Vagina (tissue), 2 donors: ENCODE measurements at regions not wholly inside any gene's neighbourhood (a gene's known extent, or its start where the extent isn't known, plus 50 kb on each side); places are given as distances from the start of the nearest gene placed in this dataset.

Experiments used
- DNase-seq, 2 donors: peaks; one replicate each; pipeline ENCODE4 v3.0.0-alpha.2; 2017; ENCODE audit errors: extremely low spot score in 2 of 2
- H3K27ac ChIP-seq: fragments of 200-600 bp; sonication (generic); one replicate; pipeline ENCODE4 v1.5.1; 2019
- H3K27me3 ChIP-seq: fragments of 200-600 bp; sonication (generic); one replicate; pipeline ENCODE4 v1.5.1; 2019
- H3K36me3 ChIP-seq, 2 donors: fragments of 200-600 bp; sonication (generic); one replicate each; pipeline ENCODE4 v1.5.1; 2017 to 2019
- H3K4me1 ChIP-seq: fragments of 200-600 bp; sonication (generic); one replicate; pipeline ENCODE4 v1.5.1; 2019
- H3K4me3 ChIP-seq, 2 donors: fragments of 200-600 bp; sonication (generic); 1 replicate in 1 of 2; 2 replicates in 1 of 2; pipeline ENCODE4 v1.5.1; 2016 to 2019
- H3K9me3 ChIP-seq: fragments of 200-600 bp; sonication (generic); one replicate; pipeline ENCODE4 v1.5.1; 2019
- POLR2A ChIP-seq, 2 donors: fragments of 450-650 bp; IDR thresholded peaks; one replicate each; pipeline ENCODE4 v1.6.1; 2017; ENCODE audit warnings: antibody characterized with exemption in 2 of 2, mild to moderate bottlenecking in 2 of 2, moderate library complexity in 2 of 2
- POLR2AphosphoS5 ChIP-seq, 2 donors: sonication (generic); formaldehyde crosslinking; IDR thresholded peaks; one replicate each; pipeline ENCODE4 v1.9.0; 2017; ENCODE audit warnings: antibody characterized with exemption in 2 of 2, mild to moderate bottlenecking in 2 of 2, low read depth in 1 of 2; ENCODE audit not compliant: insufficient read depth in 1 of 2
- intact Hi-C: fragments of 100-400 bp; cut with DNase I; formaldehyde crosslinking; loops from one replicate; pipeline ENCODE4 v1.15.1; 2023
- TF ChIP-seq, protein P1 (sequence below), 3 experiments: fragments of 450-650 bp in 2 of 3; fragments of 200-600 bp in 1 of 3; sonication (generic) in 1 of 3; IDR thresholded peaks; one replicate each; pipeline ENCODE4 v1.5.1; 2017 to 2019; ENCODE audit warnings: antibody characterized with exemption in 3 of 3, mild to moderate bottlenecking in 2 of 3, moderate library complexity in 2 of 3

DNA sequence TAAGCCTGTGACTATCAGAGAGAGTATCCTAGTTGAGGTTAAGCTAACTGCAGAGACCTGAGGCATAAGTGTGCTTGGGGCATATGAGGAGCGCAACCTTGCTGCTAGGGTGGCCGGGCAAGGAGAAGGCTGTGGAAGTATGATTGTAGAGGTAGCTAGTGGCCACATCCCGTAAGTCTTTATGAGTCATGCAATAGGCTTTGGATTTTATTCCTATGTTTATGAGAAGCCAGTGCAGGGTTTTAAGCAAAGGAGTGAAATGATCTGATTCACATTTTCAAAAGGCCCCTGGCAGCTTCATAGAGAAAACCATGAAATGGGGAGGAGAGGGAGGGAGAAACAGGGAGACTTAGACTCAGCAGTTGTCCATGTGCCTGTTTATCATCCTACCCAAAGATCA, 92.1 kb upstream of the WDFY3 start:
- DNase-seq = no peak
- intact Hi-C loops = no loop called here
- TF ChIP-seq, protein P1, sequence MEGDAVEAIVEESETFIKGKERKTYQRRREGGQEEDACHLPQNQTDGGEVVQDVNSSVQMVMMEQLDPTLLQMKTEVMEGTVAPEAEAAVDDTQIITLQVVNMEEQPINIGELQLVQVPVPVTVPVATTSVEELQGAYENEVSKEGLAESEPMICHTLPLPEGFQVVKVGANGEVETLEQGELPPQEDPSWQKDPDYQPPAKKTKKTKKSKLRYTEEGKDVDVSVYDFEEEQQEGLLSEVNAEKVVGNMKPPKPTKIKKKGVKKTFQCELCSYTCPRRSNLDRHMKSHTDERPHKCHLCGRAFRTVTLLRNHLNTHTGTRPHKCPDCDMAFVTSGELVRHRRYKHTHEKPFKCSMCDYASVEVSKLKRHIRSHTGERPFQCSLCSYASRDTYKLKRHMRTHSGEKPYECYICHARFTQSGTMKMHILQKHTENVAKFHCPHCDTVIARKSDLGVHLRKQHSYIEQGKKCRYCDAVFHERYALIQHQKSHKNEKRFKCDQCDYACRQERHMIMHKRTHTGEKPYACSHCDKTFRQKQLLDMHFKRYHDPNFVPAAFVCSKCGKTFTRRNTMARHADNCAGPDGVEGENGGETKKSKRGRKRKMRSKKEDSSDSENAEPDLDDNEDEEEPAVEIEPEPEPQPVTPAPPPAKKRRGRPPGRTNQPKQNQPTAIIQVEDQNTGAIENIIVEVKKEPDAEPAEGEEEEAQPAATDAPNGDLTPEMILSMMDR (IDR thresholded peaks at IDR 0.05) = no peak
- TF ChIP-seq POLR2A (IDR thresholded peaks at IDR 0.05) (no peak), POLR2AphosphoS5 (IDR thresholded peaks at IDR 0.05; ENCODE audit: insufficient read depth in 1 of 2, low read depth in 1 of 2) (no peak)

DNA sequence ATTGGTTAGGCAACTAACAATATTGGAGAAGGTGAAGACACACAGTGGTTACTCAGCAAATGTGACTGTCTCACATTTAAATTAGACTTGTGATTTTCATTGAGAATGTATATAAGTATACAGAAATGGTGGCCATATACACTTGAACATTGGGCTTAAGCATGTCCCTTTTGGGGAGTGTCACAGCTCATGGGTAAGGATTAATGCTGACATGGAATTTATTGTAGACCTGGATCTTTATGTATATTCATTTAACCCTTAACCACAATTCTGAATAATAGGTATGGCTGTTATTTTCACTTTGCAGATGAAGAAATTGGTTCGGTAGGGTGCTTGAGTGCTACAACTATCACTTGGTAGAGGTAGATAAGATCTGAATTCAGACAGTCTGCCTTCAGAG, 95.5 kb upstream of the WDFY3 start:
- TF ChIP-seq POLR2A (IDR thresholded peaks at IDR 0.05) = no peak
- no peak for TF ChIP-seq POLR2AphosphoS5 (IDR thresholded peaks at IDR 0.05; ENCODE audit: insufficient read depth in 1 of 2, low read depth in 1 of 2)
- TF ChIP-seq, protein P1 (IDR thresholded peaks at IDR 0.05) = no peak
- H3K27me3 ChIP-seq = no peaks in the 10 kb centered on the region
- intact Hi-C loops = no loop called here
- H3K36me3 ChIP-seq = no peaks in the 10 kb centered on the region
- no peaks in the 10 kb centered on the region for H3K4me1 ChIP-seq
- no peaks in the 10 kb centered on the region for H3K9me3 ChIP-seq
- no peak overlapping the region for H3K27ac ChIP-seq
- no peak for DNase-seq
- H3K4me3 ChIP-seq = no peak overlapping the region

More for the DNA sequence above, 92.1 kb upstream of the WDFY3 start:
- Histone ChIP-seq H3K36me3 (no peaks in the 10 kb centered on the region), H3K9me3 (no peaks in the 10 kb centered on the region), H3K27me3 (no peaks in the 10 kb centered on the region), H3K4me1 (no peaks in the 10 kb centered on the region), H3K4me3 (no peak overlapping the region), H3K27ac (no peak overlapping the region)

DNA sequence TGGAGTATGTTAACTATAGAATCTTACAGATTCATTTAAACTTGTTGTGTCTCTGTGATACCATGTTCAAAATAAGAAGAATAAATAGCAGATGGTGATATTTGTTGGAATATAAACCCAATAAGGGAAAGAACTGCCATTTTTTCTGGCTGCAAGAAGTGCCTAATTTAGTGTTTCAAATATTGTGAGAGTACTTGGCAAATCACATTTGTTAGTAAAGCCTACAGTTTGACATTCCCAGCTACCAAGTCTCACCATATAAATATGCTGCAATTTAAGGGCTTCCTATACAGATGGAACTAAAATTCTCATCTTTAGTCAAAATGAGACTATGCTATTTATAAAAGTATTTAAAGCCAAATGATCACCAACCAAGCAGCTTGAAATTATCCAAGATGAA, 96.0 kb upstream of the WDFY3 start:
- Histone ChIP-seq H3K4me3 (no peak overlapping the region), H3K27me3 (no peaks in the 10 kb centered on the region), H3K9me3 (no peaks in the 10 kb centered on the region), H3K36me3 (no peaks in the 10 kb centered on the region), H3K4me1 (no peaks in the 10 kb centered on the region), H3K27ac (no peak overlapping the region)
- DNase-seq = no peak
- intact Hi-C loops = no loop called here
- TF ChIP-seq, protein P1 (IDR thresholded peaks at IDR 0.05) = no peak
- TF ChIP-seq POLR2AphosphoS5 (IDR thresholded peaks at IDR 0.05; ENCODE audit: insufficient read depth in 1 of 2, low read depth in 1 of 2) = no peak
- no peak for TF ChIP-seq POLR2A (IDR thresholded peaks at IDR 0.05)

DNA sequence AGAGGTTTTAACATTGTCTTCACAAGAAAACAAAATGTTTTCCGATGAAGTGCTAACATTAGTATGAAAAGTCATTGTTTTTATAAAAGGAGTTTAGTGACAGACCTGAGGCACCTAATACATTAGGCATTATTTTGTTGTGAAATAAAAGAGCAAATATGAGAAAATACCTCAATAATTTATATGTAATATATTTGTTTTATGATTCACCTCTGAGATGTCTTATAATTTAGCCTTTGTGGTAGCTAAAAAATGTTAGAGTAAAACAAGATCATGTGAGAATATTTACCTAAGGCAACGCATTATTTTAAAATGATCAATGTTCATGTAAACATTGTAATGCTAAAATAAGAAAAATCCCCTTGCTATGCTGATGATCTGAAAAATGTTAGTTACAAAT, 100.9 kb upstream of the WDFY3 start:
- intact Hi-C loops = no loop called here
- Histone ChIP-seq H3K27me3 (no peaks in the 10 kb centered on the region), H3K4me1 (no peaks in the 10 kb centered on the region), H3K4me3 (no peak overlapping the region), H3K27ac (no peak overlapping the region), H3K36me3 (no peaks in the 10 kb centered on the region), H3K9me3 (no peaks in the 10 kb centered on the region)
- TF ChIP-seq, protein P1 (IDR thresholded peaks at IDR 0.05) = no peak
- no peak for TF ChIP-seq POLR2AphosphoS5 (IDR thresholded peaks at IDR 0.05; ENCODE audit: insufficient read depth in 1 of 2, low read depth in 1 of 2)
- TF ChIP-seq POLR2A (IDR thresholded peaks at IDR 0.05) = no peak
- DNase-seq = no peak

DNA sequence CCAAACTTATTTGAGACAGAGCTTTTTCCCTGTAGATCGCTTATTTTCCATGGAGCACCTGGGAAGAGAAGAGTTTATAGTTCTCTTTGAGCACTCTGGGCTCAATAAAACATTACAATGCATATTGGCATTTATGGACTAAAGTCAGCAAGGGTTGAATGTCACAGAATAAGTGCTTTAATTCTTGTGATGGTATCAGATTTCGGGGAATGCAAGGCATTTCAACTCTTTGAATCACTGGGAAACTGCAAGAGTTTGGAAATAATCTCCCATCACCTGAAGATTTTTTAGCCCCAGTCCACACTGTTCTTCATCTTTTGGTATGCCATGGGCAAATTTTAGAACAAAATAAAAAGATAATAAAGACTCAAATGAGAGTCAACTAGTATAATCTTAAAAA, 111.5 kb upstream of the WDFY3 start:
- H3K4me1 ChIP-seq = no peaks in the 10 kb centered on the region
- no peaks in the 10 kb centered on the region for H3K9me3 ChIP-seq
- no peak for DNase-seq
- no peaks in the 10 kb centered on the region for H3K36me3 ChIP-seq
- H3K27ac ChIP-seq = no peak overlapping the region
- TF ChIP-seq, protein P1 (IDR thresholded peaks at IDR 0.05) = no peak
- TF ChIP-seq POLR2A (IDR thresholded peaks at IDR 0.05) (no peak), POLR2AphosphoS5 (IDR thresholded peaks at IDR 0.05; ENCODE audit: insufficient read depth in 1 of 2, low read depth in 1 of 2) (no peak)
- H3K27me3 ChIP-seq = no peaks in the 10 kb centered on the region
- H3K4me3 ChIP-seq = no peak overlapping the region
- intact Hi-C loops = no loop called here
